ENCODE measurements at regions not wholly inside any gene's neighbourhood (a gene's known extent, or its start where the extent isn't known, plus 50 kb on each side); places are given as distances from the start of the nearest gene placed in this dataset.

DNA sequence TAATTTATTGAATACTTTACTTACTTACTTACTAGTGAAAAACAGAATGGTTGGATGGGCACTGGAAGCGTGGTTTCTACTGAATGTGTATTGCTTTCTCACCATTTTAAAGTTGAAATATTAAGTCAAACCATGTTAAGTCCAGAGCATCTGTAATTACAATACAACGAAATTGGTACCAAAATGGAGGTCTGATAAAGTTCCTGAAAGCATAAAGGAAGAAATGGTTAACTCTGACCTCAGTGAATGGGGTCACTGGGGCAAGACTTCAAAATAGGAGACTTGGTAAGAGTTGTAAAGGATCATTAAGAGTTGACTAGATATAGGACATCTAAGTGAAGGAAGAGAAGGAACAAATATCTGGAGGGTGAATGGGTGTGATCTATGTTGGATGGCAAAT, 237.1 kb downstream of the MAF start:
- Histone ChIP-seq H3K9me3 (ENCODE audit: control insufficient read depth in 1 of 2, insufficient read depth in 1 of 2, low read depth in 1 of 2, low read length in 2 of 2) (peaks cover 38 to 44% of the 10 kb centered on the region in 2 experiments; a peak in 2 of 4 replicates), H3K9ac (ENCODE audit: low read length) (no peak overlapping the region), H3K79me2 (ENCODE audit: insufficient read depth, low read length) (no peaks in the 10 kb centered on the region), H3K27ac (ENCODE audit: low read depth, low read length) (no peak overlapping the region), H3K9me2 (ENCODE audit: insufficient read depth) (no peaks in the 10 kb centered on the region), H3K4me2 (ENCODE audit: low read length) (no peak overlapping the region), H2AFZ (ENCODE audit: low read depth, low read length, poor library complexity, severe bottlenecking) (no peak overlapping the region), H3K4me1 (ENCODE audit: control insufficient read depth in 1 of 2, insufficient read depth in 2 of 2, low read length in 2 of 2) (no peaks in the 10 kb centered on the region), H3K36me3 (ENCODE audit: control insufficient read depth in 1 of 2, insufficient read depth in 2 of 2, low read length in 2 of 2) (no peaks in the 10 kb centered on the region), H4K20me1 (ENCODE audit: insufficient read depth) (no peaks in the 10 kb centered on the region), H3K4me3 (replicated peaks in 1 of 2; ENCODE audit: low read depth in 1 of 2, low read length in 2 of 2) (no peak overlapping the region), H3K27me3 (ENCODE audit: insufficient read depth, low read length) (no peaks in the 10 kb centered on the region; the same call in 1 of the 2 replicates)
- POLR2A ChIA-PET = no interaction called here
- RAD21 ChIA-PET (ENCODE audit: low non-redundant PET in 1 of 2, low total read pairs in 2 of 2, uncharacterized antibody in 2 of 2, unreplicated experiment in 2 of 2) = no interaction called here
- no TSS peak for BruUV-seq (replicated peaks)
- DNase-seq (ENCODE audit: low read depth, low spot score) (no peak), ATAC-seq (no peak)
- intact Hi-C loops (cut with micrococcal nuclease) = no loop called here
- no peak for TF ChIP-seq TCF7L2 (IDR thresholded peaks at IDR 0.05; ENCODE audit: borderline replicate concordance, extremely low read depth, insufficient read depth, insufficient read length)
- no peak for TF ChIP-seq SRF (IDR thresholded peaks at IDR 0.05; ENCODE audit: low read depth)
- TF ChIP-seq ELF1 (IDR thresholded peaks at IDR 0.05; ENCODE audit: borderline replicate concordance, low read depth) = no peak
- TF ChIP-seq, protein P1, sequence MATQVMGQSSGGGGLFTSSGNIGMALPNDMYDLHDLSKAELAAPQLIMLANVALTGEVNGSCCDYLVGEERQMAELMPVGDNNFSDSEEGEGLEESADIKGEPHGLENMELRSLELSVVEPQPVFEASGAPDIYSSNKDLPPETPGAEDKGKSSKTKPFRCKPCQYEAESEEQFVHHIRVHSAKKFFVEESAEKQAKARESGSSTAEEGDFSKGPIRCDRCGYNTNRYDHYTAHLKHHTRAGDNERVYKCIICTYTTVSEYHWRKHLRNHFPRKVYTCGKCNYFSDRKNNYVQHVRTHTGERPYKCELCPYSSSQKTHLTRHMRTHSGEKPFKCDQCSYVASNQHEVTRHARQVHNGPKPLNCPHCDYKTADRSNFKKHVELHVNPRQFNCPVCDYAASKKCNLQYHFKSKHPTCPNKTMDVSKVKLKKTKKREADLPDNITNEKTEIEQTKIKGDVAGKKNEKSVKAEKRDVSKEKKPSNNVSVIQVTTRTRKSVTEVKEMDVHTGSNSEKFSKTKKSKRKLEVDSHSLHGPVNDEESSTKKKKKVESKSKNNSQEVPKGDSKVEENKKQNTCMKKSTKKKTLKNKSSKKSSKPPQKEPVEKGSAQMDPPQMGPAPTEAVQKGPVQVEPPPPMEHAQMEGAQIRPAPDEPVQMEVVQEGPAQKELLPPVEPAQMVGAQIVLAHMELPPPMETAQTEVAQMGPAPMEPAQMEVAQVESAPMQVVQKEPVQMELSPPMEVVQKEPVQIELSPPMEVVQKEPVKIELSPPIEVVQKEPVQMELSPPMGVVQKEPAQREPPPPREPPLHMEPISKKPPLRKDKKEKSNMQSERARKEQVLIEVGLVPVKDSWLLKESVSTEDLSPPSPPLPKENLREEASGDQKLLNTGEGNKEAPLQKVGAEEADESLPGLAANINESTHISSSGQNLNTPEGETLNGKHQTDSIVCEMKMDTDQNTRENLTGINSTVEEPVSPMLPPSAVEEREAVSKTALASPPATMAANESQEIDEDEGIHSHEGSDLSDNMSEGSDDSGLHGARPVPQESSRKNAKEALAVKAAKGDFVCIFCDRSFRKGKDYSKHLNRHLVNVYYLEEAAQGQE (IDR thresholded peaks at IDR 0.05; ENCODE audit: low read depth) = no peak
- TF ChIP-seq SIN3A (IDR thresholded peaks at IDR 0.05; ENCODE audit: low read depth) = no peak
- no peak for TF ChIP-seq ZFX (IDR thresholded peaks at IDR 0.05)
- no peak for TF ChIP-seq RAD21 (IDR thresholded peaks at IDR 0.05; ENCODE audit: low read depth)
- CTCF ChIA-PET = no interaction called here

DNA sequence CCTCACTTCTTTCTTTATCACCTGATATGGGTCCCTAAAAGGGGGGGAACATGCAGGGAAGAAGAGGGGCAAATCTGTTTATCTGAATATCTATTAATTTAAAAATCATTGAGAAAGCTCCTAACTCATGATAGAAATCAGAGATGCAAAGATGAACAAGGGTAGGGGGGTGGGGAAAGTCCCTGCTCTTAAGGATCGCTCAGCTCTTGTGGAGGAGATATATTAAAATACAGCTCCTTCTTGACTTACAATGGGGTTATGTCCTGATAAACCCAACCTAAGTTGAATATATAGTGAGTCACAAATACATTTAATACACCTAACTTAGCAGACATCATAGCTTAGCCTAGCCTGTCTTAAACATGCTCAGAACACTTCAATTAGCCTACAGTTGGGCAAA, 237.5 kb downstream of the MAF start:
- BruUV-seq (replicated peaks) = no TSS peak
- H3K4me2 ChIP-seq (ENCODE audit: low read length) = no peak overlapping the region
- ChIA-PET CTCF (no interaction called here), POLR2A (no interaction called here), RAD21 (ENCODE audit: low non-redundant PET in 1 of 2, low total read pairs in 2 of 2, uncharacterized antibody in 2 of 2, unreplicated experiment in 2 of 2) (no interaction called here)
- no peak overlapping the region for H3K9ac ChIP-seq (ENCODE audit: low read length)
- no peaks in the 10 kb centered on the region for H3K79me2 ChIP-seq (ENCODE audit: insufficient read depth, low read length)
- ATAC-seq = no peak
- H3K36me3 ChIP-seq (ENCODE audit: control insufficient read depth in 1 of 2, insufficient read depth in 2 of 2, low read length in 2 of 2) = no peaks in the 10 kb centered on the region
- H3K27ac ChIP-seq (ENCODE audit: low read depth, low read length) = no peak overlapping the region
- DNase-seq (ENCODE audit: low read depth, low spot score) = no peak
- H3K27me3 ChIP-seq (ENCODE audit: insufficient read depth, low read length) = no peaks in the 10 kb centered on the region; the same call in 1 of the 2 replicates
- H2AFZ ChIP-seq (ENCODE audit: low read depth, low read length, poor library complexity, severe bottlenecking) = no peak overlapping the region
- H3K9me2 ChIP-seq (ENCODE audit: insufficient read depth) = no peaks in the 10 kb centered on the region
- no peak overlapping the region for H3K4me3 ChIP-seq (replicated peaks in 1 of 2; ENCODE audit: low read depth in 1 of 2, low read length in 2 of 2)
- intact Hi-C loops (cut with micrococcal nuclease) = no loop called here
- no peaks in the 10 kb centered on the region for H4K20me1 ChIP-seq (ENCODE audit: insufficient read depth)
- peaks cover 42 to 47% of the 10 kb centered on the region in 2 experiments; a peak in 2 of 4 replicates for H3K9me3 ChIP-seq (ENCODE audit: control insufficient read depth in 1 of 2, insufficient read depth in 1 of 2, low read depth in 1 of 2, low read length in 2 of 2)
- no peaks in the 10 kb centered on the region for H3K4me1 ChIP-seq (ENCODE audit: control insufficient read depth in 1 of 2, insufficient read depth in 2 of 2, low read length in 2 of 2)
- TF ChIP-seq YY1 (IDR thresholded peaks at IDR 0.05; ENCODE audit: extremely low read depth, insufficient replicate concordance, low read depth, low read length) (no peak), FOSL1 (IDR thresholded peaks at IDR 0.05; ENCODE audit: low read depth) (no peak), EZH2phosphoT487 (IDR thresholded peaks at IDR 0.05; ENCODE audit: borderline replicate concordance) (no peak), ZNF274 (IDR thresholded peaks at IDR 0.05; ENCODE audit: low read depth, low read length) (no peak), RAD21 (IDR thresholded peaks at IDR 0.05; ENCODE audit: low read depth) (no peak), ZBTB33 (IDR thresholded peaks at IDR 0.05; ENCODE audit: extremely low read depth, insufficient replicate concordance, low read length) (no peak), ZFX (IDR thresholded peaks at IDR 0.05) (no peak)
- TF ChIP-seq, protein P2, sequence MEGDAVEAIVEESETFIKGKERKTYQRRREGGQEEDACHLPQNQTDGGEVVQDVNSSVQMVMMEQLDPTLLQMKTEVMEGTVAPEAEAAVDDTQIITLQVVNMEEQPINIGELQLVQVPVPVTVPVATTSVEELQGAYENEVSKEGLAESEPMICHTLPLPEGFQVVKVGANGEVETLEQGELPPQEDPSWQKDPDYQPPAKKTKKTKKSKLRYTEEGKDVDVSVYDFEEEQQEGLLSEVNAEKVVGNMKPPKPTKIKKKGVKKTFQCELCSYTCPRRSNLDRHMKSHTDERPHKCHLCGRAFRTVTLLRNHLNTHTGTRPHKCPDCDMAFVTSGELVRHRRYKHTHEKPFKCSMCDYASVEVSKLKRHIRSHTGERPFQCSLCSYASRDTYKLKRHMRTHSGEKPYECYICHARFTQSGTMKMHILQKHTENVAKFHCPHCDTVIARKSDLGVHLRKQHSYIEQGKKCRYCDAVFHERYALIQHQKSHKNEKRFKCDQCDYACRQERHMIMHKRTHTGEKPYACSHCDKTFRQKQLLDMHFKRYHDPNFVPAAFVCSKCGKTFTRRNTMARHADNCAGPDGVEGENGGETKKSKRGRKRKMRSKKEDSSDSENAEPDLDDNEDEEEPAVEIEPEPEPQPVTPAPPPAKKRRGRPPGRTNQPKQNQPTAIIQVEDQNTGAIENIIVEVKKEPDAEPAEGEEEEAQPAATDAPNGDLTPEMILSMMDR (IDR thresholded peaks at IDR 0.05 in 2 of 3, conservative IDR thresholded peaks at IDR 0.05 in 1 of 3; ENCODE audit: borderline replicate concordance in 1 of 3, insufficient read depth in 1 of 3, low read depth in 2 of 3, low read length in 2 of 3) = no peak
